ENCODE measurements at regions not wholly inside any gene's neighbourhood (a gene's known extent, or its start where the extent isn't known, plus 50 kb on each side); places are given as distances from the start of the nearest gene placed in this dataset.

DNA sequence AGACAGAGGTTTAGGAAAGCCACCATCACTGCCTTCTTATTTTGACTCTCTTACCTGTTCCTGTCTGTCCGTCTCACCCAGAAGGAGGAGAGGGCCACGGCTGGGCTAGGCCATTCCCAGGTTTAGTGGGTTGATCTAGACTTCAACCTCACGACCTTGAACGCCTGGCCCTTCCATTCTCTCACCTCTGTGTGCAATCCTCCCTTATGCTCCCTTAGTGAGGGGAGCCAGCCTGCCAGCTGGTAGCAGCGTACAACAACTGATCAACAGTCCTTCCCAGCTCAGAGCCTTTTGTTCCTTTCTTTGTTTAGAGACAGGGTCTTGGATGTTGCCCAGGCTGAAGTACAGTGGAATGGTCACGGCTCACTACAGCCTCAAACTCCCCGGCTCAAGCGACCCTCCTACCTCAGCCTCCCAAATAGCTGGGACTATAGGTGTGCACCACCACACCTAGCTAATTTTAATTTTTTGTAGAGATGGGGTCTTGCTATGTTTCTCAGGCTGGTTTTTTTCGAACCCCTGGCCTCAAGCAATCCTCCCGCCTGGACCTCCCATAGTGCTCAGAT is 123.9 kb downstream of the ZNF664 start:
- no peak for DNase-seq

DNA sequence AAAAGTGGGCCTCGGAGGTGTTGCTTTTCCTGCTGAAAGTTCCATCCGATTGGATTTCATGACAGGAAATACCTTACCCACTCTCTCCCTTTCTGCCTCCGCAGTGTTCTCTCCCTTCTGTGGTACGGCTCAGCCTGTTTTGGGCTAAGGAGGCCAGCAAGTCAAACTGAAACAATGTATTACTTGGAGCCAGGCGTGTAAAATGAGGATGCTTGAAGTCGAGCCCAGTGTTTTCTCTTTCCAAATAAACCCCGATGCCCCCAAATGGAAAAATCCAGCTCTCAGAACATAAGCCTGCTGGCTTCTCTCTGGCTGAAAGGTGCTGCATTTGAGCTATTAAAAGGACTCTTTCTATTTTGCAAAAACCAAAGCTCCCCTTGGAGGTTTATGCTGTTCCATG is 124.7 kb downstream of the ZNF664 start:
- no peak for DNase-seq

GRCh38 chr12:124098101-124098757 is 125.2 kb downstream of the ZNF664 start:
- DNase-seq = no peak

- no peak for DNase-seq
These were observed 125.9 kb downstream of the ZNF664 start for GRCh38 chr12:124098887-124099286.

GRCh38 chr12:124099661-124100060 is 126.6 kb downstream of the ZNF664 start:
- no peak for DNase-seq

DNA sequence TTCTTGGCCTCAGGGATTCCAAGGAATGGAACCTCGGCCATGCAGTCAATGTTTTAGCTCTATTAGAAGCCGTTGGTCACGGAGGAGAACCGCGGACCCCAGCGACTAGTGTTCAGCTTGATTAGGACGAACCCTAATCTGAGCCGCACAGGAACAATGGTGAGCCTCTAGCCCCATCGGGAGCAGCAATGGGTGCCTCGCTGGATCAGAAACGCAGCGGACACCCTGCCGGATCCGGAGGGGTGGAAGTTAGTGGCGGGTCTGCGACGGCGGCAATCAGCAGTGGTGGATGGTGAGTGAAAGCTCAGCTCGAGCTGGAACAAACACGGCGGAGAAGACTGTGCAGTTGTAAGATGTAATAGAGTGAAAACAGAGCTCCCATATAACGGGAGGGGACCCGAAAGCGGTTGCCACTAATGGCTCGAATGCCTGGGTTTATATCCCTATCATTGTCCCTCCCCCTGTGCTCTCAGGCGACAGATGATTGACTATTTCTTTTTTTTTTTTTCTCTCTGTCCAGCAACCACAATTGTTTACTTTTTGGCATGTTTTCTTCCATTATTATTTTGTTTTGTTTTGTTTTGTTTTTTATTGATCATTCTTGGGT is 127.7 kb downstream of the ZNF664 start:
- DNase-seq = no peak

DNA sequence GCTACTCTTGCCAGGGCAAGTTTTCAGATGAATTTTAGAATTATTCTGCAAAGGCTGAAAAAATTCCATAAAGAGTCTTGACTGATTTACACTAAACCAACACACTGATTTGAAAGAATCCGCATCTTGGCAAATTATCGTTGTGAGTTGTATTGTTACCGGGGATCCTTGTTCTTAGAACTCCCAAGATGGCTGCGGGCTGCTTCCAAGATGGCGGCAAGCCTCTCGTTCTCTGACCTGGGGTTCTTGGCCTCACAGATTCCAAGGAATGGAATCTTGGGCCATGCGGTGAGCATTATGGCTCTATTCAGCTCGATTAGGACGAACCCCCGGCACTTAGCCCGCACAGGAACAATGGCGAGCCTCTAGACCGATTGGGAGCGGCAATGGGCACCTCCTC is 132.5 kb downstream of the ZNF664 start:
- DNase-seq = no peak

GRCh38 chr12:124107351-124107750 is 134.3 kb downstream of the ZNF664 start:
- no peak for DNase-seq

GRCh38 chr12:124109760-124110159 is 136.7 kb downstream of the ZNF664 start:
- DNase-seq = no peak

GRCh38 chr12:124110372-124110883 is 137.4 kb downstream of the ZNF664 start:
- DNase-seq = no peak

DNA sequence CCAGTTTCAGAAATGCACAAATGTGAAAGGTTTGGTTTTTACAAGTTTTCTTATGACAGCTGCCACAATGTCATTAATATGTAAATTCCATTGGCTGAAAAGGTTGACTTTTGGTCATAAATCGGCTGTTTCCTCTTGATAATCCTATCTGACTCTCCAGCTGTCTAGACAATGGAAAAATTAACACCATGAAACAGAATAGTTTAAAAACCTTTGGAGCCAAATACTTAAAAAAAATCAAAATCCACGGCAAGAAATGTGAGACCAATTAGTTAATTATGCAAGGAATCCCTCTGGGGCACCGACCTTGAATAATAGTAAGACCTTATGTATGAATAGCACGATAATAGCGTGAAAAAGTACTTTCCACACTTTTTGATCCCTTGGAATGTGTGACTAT is 138.0 kb downstream of the ZNF664 start:
- no peak for DNase-seq

- no peak for DNase-seq
These were observed 141.3 kb downstream of the ZNF664 start for GRCh38 chr12:124114316-124114715.

- DNase-seq = no peak
These were observed 142.5 kb downstream of the ZNF664 start for GRCh38 chr12:124115496-124115895.

- DNase-seq = no peak
These were observed 143.1 kb downstream of the ZNF664 start for GRCh38 chr12:124115976-124116690.

DNA sequence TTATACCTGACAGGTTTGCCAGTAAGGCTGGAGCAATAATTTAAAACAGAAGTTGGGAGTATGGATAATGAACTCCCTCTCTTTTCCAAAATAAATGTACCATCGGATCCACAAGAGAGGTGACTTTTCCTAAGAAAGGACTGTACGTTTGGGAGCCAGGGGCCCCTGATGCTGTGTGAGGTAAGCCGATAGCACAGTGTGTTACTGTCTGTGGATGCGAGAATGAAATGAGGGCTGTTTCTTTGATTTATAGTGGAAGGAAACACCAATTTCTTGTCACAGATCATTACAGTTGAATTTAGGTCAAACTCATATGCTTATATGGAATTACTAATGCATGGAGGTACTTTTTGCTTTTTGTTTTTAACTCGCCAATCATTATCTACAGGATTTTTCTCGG is 147.7 kb downstream of the ZNF664 start:
- no peak for DNase-seq

- DNase-seq = no peak
These were observed 149.7 kb downstream of the ZNF664 start for GRCh38 chr12:124122722-124123121.

- no peak for DNase-seq
These were observed 150.4 kb downstream of the ZNF664 start for GRCh38 chr12:124123296-124124000.

GRCh38 chr12:124125203-124125871 is 152.3 kb downstream of the ZNF664 start:
- peak; percentile 92 for DNase-seq

DNA sequence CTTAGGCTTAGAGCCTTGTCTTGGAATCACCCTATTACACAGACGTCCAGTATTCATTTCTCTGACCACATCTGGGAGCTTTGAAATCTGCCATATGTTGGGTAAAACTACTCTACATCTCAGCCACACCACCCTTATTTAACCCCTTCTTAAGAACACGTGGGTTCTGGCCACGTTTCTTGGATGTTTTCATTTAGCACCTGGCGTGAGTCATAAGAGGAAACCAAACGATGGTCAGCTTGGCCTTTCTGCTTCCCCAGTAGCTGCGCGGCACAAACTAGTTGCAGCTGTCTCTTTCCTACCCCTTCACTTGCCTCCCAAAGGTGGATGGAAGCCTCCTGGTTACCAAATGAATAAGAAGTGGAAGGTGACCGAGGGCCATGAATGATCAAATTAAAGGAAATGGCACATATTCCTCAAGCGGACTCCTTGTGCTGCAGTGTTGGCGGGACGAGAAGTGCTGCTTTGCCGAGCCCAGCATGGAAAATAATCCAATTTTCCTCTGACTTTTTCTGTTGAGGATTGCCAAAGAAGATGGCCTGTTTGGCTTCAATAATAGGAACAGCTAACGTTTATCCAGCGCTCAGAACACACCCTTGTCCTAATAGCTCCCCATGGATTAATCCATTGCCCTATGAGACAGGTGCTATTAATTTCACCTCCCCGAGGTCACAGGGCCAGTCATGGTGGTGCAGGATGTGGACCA is 154.1 kb downstream of the ZNF664 start:
- no peak for DNase-seq

DNA sequence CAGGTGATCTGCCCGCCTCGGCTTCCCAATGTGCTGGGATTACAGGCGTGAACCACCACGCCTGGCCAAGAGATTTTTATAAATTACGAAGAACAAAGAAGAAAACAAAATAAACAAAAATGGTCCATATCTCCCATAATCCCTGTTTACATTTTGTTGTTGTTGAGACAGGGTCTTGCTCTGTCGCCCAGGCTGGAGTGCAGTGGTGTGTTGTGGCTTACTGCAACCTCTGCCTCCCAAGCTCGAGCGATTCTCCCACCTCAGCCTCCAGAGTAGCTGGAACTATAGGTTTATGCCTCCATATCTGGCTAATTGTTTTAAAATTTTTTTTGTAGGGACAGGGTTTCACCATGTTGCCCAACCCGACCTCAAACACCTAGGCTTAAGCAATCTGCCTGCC is 156.1 kb downstream of the ZNF664 start:
- DNase-seq = no peak

DNA sequence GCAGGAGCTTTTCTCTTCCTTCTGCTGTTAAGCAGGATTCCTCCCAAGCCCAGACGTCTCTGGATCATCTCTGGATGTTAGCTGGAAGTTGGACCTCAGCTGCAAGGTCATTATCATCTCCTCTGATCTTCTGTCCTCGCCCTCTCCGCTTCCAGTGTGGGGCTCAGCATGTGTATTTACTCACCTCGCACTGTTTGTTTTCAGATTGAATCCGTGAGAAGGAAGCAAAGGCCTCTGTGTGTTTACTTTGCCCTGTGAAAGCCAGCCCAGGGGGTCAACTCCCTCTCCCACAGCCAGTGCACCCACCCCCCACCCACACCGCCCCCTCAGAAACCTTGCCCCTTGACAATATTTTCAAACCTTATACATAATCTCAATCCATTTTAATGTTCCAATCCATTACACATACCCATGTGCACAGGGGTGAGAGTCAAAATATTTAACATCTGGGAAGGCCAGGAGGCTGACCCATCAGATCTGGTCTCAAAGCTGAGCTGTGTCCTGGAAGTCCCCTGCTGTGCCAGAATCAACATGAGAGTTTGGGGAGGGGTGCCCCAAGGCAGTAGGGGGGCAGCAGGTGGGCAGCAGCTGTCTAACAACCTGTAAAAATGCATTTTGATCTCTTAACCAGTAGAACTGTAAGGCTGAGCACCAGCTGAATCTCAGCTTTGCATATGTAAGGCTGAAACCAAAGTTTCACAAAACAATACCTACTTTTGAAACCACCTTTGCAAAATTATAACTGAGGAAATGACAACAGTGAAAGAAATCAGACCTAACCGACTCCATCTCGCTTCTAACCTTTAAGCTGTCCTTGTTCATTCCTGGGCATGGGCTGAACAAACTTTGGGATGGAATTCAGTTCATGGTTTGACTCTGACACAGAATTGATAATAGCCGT is 157.9 kb downstream of the ZNF664 start:
- DNase-seq = peak; percentile 75
